Superior temporal gyrus (tissue), 1 donor: ENCODE measurements at regions not wholly inside any gene's neighbourhood (a gene's known extent, or its start where the extent isn't known, plus 50 kb on each side); places are given as distances from the start of the nearest gene placed in this dataset.

Experiments
- DNase-seq: peaks from one replicate; pipeline ENCODE4 v3.0.0-alpha.2; 2016; ENCODE audit errors: extremely low spot score

- no peak for DNase-seq
Measured at GRCh38 chr7:54629771-54630170, 87.6 kb downstream of the VSTM2A start.

DNA sequence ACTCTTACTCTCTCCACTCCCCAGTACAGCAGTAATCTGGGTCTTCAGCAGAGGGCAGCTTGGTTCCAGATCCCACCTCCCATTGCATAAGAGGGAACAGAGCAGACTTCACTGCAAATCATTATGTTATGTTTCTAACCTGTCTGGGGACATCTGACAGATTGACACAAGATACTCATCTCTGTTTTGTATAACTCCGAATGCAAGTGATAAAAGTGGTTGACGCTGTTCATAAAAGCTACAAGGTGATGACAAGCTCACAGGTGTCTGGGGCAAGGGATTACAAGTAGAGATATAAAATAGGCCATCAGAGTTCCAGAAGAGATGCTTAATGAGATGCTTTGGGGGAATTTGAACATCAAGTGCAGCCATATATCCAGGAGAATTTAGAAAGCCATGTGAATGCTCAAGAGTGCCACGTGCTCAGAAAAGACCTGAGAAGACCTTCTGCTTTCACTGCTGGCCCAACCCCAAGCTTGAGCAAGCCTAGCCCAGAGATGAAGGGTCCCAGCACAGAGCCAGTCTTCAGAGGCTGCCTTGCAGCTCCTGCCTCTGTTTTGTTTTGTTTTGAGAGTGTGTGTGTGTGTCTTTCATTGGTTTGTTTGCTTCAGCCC lies 80.6 kb downstream of the VSTM2A start:
- DNase-seq: no peak
